GM23338 (cell line): ENCODE measurements at regions not wholly inside any gene's neighbourhood (a gene's known extent, or its start where the extent isn't known, plus 50 kb on each side); places are given as distances from the start of the nearest gene placed in this dataset.

Experiments
- ATAC-seq: fragments of 200-7000 bp; cut with Tn5 transposase; 3 replicates; pipeline ENCODE4 v1.9.1; 2020
- DNase-seq: peaks from one replicate; pipeline ENCODE4 v3.0.0-alpha.2; 2015; ENCODE audit warnings: low spot score
- H2AFZ ChIP-seq: fragments of 200-600 bp; sonication (generic); 2 replicates; pipeline ENCODE4 v1.8.0; 2016; ENCODE audit warnings: antibody characterized with exemption, mild to moderate bottlenecking, moderate library complexity
- H3F3A ChIP-seq: fragments of 200-600 bp; sonication (generic); replicated peaks from 2 replicates; pipeline ENCODE4 v1.8.0; 2017; ENCODE audit warnings: antibody characterized with exemption, mixed run types, low read depth
- H3K27ac ChIP-seq: fragments of 200-600 bp; sonication (generic); 2 replicates; pipeline ENCODE4 v1.6.1; 2016; ENCODE audit warnings: low read depth
- H3K27me3 ChIP-seq: fragments of 200-600 bp; sonication (generic); 2 replicates; pipeline ENCODE4 v1.8.0; 2016; ENCODE audit warnings: mild to moderate bottlenecking, mixed run types, moderate library complexity; ENCODE audit not compliant: insufficient read depth
- H3K36me3 ChIP-seq: fragments of 200-600 bp; sonication (generic); 2 replicates; pipeline ENCODE4 v1.8.0; 2016; ENCODE audit warnings: mild to moderate bottlenecking; ENCODE audit not compliant: insufficient read depth
- H3K4me1 ChIP-seq: fragments of 200-600 bp; sonication (generic); 2 replicates; pipeline ENCODE4 v1.8.0; 2016; ENCODE audit warnings: mild to moderate bottlenecking, moderate library complexity; ENCODE audit not compliant: insufficient read depth
- H3K4me2 ChIP-seq: fragments of 200-600 bp; sonication (generic); 2 replicates; pipeline ENCODE4 v1.7.1; 2017; ENCODE audit warnings: mixed run types
- H3K4me3 ChIP-seq: fragments of 200-600 bp; sonication (generic); 2 replicates; pipeline ENCODE4 v1.6.1; 2016; ENCODE audit warnings: mixed run types
- H3K79me2 ChIP-seq: fragments of 200-600 bp; sonication (generic); replicated peaks from 2 replicates; pipeline ENCODE4 v1.8.0; 2017; ENCODE audit warnings: mild to moderate bottlenecking; ENCODE audit not compliant: insufficient read depth
- H3K9me2 ChIP-seq: fragments of 200-600 bp; sonication (generic); 2 replicates; pipeline ENCODE4 v1.8.0; 2017; ENCODE audit not compliant: insufficient read depth
- H4K20me1 ChIP-seq: fragments of 200-600 bp; sonication (generic); replicated peaks from 2 replicates; pipeline ENCODE4 v1.8.0; 2017; ENCODE audit warnings: mild to moderate bottlenecking; ENCODE audit not compliant: insufficient read depth
- H3K27ac Mint-ChIP-seq: 2 replicates; pipeline ENCODE4 v1.8.0; 2020; ENCODE audit warnings: inconsistent platforms, mild to moderate bottlenecking, moderate library complexity, mixed read lengths
- H3K27me3 Mint-ChIP-seq: 3 replicates; pipeline ENCODE4 v1.8.0; 2022; ENCODE audit warnings: low read depth, mild to moderate bottlenecking, moderate library complexity, mixed read lengths, inconsistent platforms; ENCODE audit not compliant: insufficient read depth, poor library complexity
- H3K36me3 Mint-ChIP-seq: 3 replicates; pipeline ENCODE4 v1.8.0; 2021; ENCODE audit warnings: low read depth, mild to moderate bottlenecking, inconsistent platforms, moderate library complexity, mixed read lengths
- H3K4me1 Mint-ChIP-seq: 3 replicates; pipeline ENCODE4 v1.8.0; 2020; ENCODE audit warnings: mild to moderate bottlenecking, inconsistent platforms, mixed read lengths
- H3K4me3 Mint-ChIP-seq: 3 replicates; pipeline ENCODE4 v1.8.0; 2021; ENCODE audit warnings: moderate library complexity, mild to moderate bottlenecking, inconsistent platforms, mixed read lengths
- H3K9me3 Mint-ChIP-seq: 3 replicates; pipeline ENCODE4 v1.8.0; 2020; ENCODE audit warnings: moderate library complexity, mild to moderate bottlenecking, inconsistent platforms, mixed read lengths
- CREB1 ChIP-seq: fragments of 250-450 bp; sonication (Bioruptor Pico); IDR thresholded peaks from 2 replicates; pipeline ENCODE4 v1.5.0; 2020; ENCODE audit warnings: low read depth, mild to moderate bottlenecking, moderate library complexity
- ETS1 ChIP-seq: IDR thresholded peaks from 2 replicates; pipeline ENCODE4 v1.6.1; 2016; ENCODE audit warnings: antibody characterized with exemption
- EZH2 ChIP-seq: fragments of 200-600 bp; sonication (generic); IDR thresholded peaks from one replicate; pipeline ENCODE4 v1.8.0; 2017; ENCODE audit warnings: antibody characterized with exemption, mild to moderate bottlenecking, low read depth; ENCODE audit not compliant: unreplicated experiment
- EZH2phosphoT487 ChIP-seq: fragments of 200-600 bp; sonication (generic); IDR thresholded peaks from one replicate; pipeline ENCODE4 v1.8.1; 2018; ENCODE audit warnings: antibody characterized with exemption; ENCODE audit not compliant: unreplicated experiment
- JUNB ChIP-seq: IDR thresholded peaks from one replicate; pipeline ENCODE4 v1.6.1; 2016; ENCODE audit warnings: antibody characterized with exemption; ENCODE audit not compliant: unreplicated experiment
- NANOG ChIP-seq: IDR thresholded peaks from 2 replicates; pipeline ENCODE4 v1.6.1; 2016; ENCODE audit warnings: antibody characterized with exemption, borderline replicate concordance
- ZNF331 ChIP-seq: fragments of 250-450 bp; sonication (Bioruptor Pico); IDR thresholded peaks from 2 replicates; pipeline ENCODE4 v1.5.0; 2020; ENCODE audit warnings: low read depth, mild to moderate bottlenecking, moderate library complexity
- ZNF462 ChIP-seq: fragments of 250-450 bp; sonication (Bioruptor Pico); IDR thresholded peaks from 2 replicates; pipeline ENCODE4 v1.5.0; 2020; ENCODE audit warnings: mild to moderate bottlenecking, moderate library complexity
- TF ChIP-seq, protein P1 (sequence below), 2 experiments: fragments of 200-600 bp in 1 of 2; sonication (generic) in 1 of 2; conservative IDR thresholded peaks; 2 replicates each; pipeline versions ENCODE4 v1.5.1 to v1.6.1; 2016 to 2017; ENCODE audit warnings: antibody characterized with exemption in 2 of 2, low read depth in 2 of 2, mild to moderate bottlenecking in 2 of 2, moderate library complexity in 1 of 2
- TF ChIP-seq, protein P2 (sequence below): IDR thresholded peaks from one replicate; pipeline ENCODE4 v1.6.1; 2018; ENCODE audit warnings: antibody characterized with exemption; ENCODE audit not compliant: unreplicated experiment

DNA sequence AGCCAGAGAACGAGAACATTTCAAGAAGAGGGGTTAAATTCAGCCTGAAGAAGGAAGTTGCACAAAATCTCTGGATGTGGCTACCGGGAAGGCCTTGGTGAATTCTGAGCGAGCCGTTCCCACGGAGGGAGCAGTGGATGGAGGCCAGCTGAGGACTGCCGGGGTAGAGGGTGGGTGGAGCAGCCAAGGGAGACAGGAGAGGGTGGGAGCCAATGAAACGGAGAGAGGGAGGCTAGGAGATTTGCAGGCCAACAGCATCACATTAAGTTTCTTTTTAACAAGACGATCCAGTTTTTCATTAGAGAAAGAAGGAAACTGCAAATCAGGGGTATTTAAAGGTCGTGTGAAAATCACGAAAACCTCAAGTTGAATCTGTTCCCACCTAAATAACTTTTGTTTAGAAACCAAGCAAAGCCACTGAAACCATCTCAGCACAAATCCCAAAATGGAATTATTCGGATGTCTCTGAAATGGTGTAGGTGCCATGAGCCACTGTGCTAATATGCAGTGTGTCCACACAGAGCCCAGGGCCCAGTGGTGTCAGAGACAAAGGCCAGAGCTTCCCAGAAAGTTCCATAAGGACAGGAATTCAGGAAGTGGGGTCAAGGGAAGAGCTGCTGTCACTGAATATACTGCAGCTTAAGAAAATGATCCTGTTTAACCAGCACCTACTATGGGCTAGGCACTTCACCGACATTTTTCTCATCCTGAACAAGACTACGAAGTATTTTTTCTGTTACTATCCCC is 59.7 kb upstream of the SLC35C1 start (continued):
- TF ChIP-seq ZNF462 (no peak), NANOG (no peak), CREB1 (no peak), ZNF331 (CRISPR knock-in tag) (no peak), EZH2phosphoT487 (no peak)

DNA sequence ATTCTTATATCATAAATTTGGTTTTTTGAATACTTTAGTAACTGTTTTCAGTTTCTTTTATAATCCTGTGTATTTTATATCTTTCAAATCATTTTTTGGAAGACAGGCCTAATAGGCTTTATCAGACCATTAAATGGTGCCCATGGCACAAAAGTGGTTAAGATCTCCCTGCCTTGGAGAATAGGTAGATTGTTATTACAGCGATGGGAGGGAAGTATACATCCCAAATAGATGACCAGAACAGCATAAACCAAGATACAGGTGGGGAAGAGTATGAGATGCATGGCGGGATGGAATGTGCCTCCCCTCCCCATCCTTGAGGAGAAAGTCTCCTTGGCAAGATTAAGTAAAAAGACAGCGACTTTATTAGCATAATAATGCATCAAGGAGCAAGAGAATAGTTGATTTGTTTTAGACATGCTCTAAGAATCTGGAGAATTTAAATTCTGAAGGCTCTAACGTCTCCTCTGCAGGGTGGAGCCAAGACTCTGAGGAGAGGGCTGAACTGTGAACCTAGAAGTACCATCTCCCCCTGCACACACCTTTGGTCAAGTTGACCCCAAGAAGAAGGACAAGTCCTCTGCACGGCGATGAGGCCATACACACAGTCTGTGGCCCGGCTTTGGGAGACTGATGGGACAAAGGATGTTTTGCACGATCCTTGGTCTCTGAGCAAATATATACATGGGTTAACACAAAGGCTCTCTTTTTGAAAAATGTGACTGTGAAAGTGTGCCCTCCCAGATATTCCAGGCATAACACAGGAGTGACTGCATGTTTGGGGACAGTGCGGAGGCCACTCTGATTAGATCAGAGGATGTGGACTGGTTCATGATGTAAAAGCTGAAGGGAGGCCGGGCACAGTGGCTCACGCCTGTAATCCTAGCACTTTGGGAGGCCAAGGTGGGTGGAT is 61.1 kb upstream of the SLC35C1 start:
- ATAC-seq (peak; percentile 65), DNase-seq (peak; percentile 42)
- H4K20me1 ChIP-seq: no peaks in the 10 kb centered on the region
- TF ChIP-seq, protein P1, sequence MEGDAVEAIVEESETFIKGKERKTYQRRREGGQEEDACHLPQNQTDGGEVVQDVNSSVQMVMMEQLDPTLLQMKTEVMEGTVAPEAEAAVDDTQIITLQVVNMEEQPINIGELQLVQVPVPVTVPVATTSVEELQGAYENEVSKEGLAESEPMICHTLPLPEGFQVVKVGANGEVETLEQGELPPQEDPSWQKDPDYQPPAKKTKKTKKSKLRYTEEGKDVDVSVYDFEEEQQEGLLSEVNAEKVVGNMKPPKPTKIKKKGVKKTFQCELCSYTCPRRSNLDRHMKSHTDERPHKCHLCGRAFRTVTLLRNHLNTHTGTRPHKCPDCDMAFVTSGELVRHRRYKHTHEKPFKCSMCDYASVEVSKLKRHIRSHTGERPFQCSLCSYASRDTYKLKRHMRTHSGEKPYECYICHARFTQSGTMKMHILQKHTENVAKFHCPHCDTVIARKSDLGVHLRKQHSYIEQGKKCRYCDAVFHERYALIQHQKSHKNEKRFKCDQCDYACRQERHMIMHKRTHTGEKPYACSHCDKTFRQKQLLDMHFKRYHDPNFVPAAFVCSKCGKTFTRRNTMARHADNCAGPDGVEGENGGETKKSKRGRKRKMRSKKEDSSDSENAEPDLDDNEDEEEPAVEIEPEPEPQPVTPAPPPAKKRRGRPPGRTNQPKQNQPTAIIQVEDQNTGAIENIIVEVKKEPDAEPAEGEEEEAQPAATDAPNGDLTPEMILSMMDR (conservative IDR thresholded peaks at IDR 0.05; ENCODE audit: low read depth in 2 of 2): no peak
- TF ChIP-seq NANOG (no peak), EZH2phosphoT487 (no peak), EZH2 (no peak), ETS1 (no peak), JUNB (no peak)
- TF ChIP-seq, protein P2, sequence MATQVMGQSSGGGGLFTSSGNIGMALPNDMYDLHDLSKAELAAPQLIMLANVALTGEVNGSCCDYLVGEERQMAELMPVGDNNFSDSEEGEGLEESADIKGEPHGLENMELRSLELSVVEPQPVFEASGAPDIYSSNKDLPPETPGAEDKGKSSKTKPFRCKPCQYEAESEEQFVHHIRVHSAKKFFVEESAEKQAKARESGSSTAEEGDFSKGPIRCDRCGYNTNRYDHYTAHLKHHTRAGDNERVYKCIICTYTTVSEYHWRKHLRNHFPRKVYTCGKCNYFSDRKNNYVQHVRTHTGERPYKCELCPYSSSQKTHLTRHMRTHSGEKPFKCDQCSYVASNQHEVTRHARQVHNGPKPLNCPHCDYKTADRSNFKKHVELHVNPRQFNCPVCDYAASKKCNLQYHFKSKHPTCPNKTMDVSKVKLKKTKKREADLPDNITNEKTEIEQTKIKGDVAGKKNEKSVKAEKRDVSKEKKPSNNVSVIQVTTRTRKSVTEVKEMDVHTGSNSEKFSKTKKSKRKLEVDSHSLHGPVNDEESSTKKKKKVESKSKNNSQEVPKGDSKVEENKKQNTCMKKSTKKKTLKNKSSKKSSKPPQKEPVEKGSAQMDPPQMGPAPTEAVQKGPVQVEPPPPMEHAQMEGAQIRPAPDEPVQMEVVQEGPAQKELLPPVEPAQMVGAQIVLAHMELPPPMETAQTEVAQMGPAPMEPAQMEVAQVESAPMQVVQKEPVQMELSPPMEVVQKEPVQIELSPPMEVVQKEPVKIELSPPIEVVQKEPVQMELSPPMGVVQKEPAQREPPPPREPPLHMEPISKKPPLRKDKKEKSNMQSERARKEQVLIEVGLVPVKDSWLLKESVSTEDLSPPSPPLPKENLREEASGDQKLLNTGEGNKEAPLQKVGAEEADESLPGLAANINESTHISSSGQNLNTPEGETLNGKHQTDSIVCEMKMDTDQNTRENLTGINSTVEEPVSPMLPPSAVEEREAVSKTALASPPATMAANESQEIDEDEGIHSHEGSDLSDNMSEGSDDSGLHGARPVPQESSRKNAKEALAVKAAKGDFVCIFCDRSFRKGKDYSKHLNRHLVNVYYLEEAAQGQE: no peak

More for the DNA sequence above, 61.1 kb upstream of the SLC35C1 start:
- H2AFZ ChIP-seq: no peak overlapping the region
- no peak overlapping the region for H3K27ac ChIP-seq
- no peaks in the 10 kb centered on the region for H3K9me2 ChIP-seq
- H3K4me1 ChIP-seq: peaks cover 6% of the 10 kb centered on the region
- no peaks in the 10 kb centered on the region for H3K79me2 ChIP-seq
- no peak overlapping the region for H3K4me3 Mint-ChIP-seq
- H3K4me1 Mint-ChIP-seq: peaks cover 17% of the 10 kb centered on the region
- H3K27me3 Mint-ChIP-seq: peaks cover 4% of the 10 kb centered on the region
- peaks cover 3% of the 10 kb centered on the region; the same call in 1 of the 3 replicates for H3K36me3 Mint-ChIP-seq
- H3F3A ChIP-seq: no peaks in the 10 kb centered on the region
- no peaks in the 10 kb centered on the region for H3K27me3 ChIP-seq
- no peak overlapping the region for H3K27ac Mint-ChIP-seq
- H3K9me3 Mint-ChIP-seq: peaks cover 4% of the 10 kb centered on the region; the same call in 2 of the 3 replicates
- no peaks in the 10 kb centered on the region for H3K36me3 ChIP-seq
- H3K4me3 ChIP-seq: no peak overlapping the region
- H3K4me2 ChIP-seq: peak overlapping the region; percentile 9; the same call in 1 of the 2 replicates
